C4-2B (cell line): ENCODE measurements at regions not wholly inside any gene's neighbourhood (a gene's known extent, or its start where the extent isn't known, plus 50 kb on each side); places are given as distances from the start of the nearest gene placed in this dataset.

ENCODE experiments used
- ZFX ChIP-seq: fragments of 450-650 bp; IDR thresholded peaks from 2 replicates; pipeline ENCODE4 v1.6.1; 2017
- TF ChIP-seq, protein P1 (sequence below): fragments of 450-650 bp; conservative IDR thresholded peaks from 2 replicates; pipeline ENCODE4 v1.5.1; 2017; ENCODE audit warnings: mild to moderate bottlenecking

DNA sequence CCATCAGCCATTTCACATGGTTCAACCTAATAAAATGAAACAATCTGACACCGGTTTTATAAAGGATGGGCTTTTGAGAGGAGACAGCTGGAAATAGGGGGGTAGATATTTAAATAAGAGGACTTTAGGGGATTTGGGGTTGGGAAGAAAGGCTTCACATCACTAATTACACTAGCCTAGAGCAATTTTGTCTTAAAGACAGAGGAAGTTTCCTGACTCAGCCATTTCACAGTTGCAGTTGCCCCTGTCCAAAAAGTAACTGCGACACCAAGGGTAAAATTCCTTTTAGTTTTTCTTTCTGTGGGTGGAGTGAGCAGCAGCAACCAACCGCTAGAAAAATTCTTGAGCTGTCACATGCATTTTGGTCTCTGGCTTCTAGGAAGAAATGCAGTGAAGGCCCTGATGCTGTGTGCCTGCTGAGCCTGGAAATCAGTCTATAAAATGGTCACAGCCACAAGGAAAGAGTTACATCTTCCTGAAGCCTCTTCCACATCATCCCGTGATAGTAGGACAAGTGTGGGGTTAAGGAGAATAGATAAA lies 233.6 kb downstream of the ZNF674 start:
- TF ChIP-seq, protein P1, sequence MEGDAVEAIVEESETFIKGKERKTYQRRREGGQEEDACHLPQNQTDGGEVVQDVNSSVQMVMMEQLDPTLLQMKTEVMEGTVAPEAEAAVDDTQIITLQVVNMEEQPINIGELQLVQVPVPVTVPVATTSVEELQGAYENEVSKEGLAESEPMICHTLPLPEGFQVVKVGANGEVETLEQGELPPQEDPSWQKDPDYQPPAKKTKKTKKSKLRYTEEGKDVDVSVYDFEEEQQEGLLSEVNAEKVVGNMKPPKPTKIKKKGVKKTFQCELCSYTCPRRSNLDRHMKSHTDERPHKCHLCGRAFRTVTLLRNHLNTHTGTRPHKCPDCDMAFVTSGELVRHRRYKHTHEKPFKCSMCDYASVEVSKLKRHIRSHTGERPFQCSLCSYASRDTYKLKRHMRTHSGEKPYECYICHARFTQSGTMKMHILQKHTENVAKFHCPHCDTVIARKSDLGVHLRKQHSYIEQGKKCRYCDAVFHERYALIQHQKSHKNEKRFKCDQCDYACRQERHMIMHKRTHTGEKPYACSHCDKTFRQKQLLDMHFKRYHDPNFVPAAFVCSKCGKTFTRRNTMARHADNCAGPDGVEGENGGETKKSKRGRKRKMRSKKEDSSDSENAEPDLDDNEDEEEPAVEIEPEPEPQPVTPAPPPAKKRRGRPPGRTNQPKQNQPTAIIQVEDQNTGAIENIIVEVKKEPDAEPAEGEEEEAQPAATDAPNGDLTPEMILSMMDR, result no peak
- no peak for TF ChIP-seq ZFX
